Progenitor cell of endocrine pancreas (in vitro differentiated cells): ENCODE measurements at regions not wholly inside any gene's neighbourhood (a gene's known extent, or its start where the extent isn't known, plus 50 kb on each side); places are given as distances from the start of the nearest gene placed in this dataset.

ENCODE experiments used
- DNase-seq: peaks from one replicate; pipeline ENCODE4 v3.0.0; 2021; ENCODE audit warnings: low spot score; ENCODE audit not compliant: unreplicated experiment
- H3K27ac Mint-ChIP-seq: 2 replicates; pipeline ENCODE4 v1.8.0; 2021; ENCODE audit warnings: mild to moderate bottlenecking, moderate library complexity, mixed read lengths
- H3K27me3 Mint-ChIP-seq: 2 replicates; pipeline ENCODE4 v1.8.0; 2021; ENCODE audit warnings: mixed read lengths
- H3K36me3 Mint-ChIP-seq: 2 replicates; pipeline ENCODE4 v1.8.0; 2022; ENCODE audit warnings: mixed read lengths; ENCODE audit not compliant: insufficient read depth
- H3K4me1 Mint-ChIP-seq: 2 replicates; pipeline ENCODE4 v1.8.0; 2021; ENCODE audit warnings: low read depth, mixed read lengths
- H3K4me3 Mint-ChIP-seq: 2 replicates; pipeline ENCODE4 v1.8.0; 2021; ENCODE audit warnings: low read depth, mild to moderate bottlenecking, moderate library complexity, mixed read lengths
- H3K9me3 Mint-ChIP-seq: 2 replicates; pipeline ENCODE4 v1.8.0; 2021; ENCODE audit warnings: low read depth, mixed read lengths
- TF ChIP-seq, protein P1 (sequence below): fragments of 200-600 bp; sonication (generic); IDR thresholded peaks from one replicate; pipeline ENCODE4 v1.5.0; 2021; ENCODE audit warnings: antibody characterized with exemption, mild to moderate bottlenecking; ENCODE audit not compliant: unreplicated experiment

DNA sequence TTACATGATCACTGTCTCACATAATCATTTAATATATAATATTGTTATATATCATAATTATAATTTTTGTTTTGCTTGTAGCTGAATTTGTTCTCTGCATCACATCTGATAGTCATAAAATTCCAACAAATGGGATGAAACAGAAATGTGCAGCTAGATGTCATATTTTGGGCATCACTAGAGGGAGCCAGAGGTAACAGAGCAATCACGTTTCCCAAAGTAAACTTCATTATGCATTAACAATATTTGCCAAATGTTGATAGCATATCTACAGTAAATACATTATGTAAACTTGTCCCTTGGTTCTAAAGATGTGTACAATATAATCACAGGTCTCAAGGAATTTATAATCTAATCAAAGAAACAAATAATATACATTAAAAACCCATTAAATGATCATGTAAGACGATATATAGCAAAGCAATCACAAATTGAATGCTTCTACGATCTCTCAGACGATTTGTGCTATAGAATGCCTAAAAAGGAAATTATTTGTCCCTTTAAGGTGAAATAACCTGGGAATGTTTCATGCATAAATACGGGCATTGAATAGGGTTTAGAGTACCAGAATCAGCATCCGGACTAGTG, 234.2 kb upstream of the MCTP2 start:
- Mint-ChIP-seq H3K4me1 (no peaks in the 10 kb centered on the region), H3K9me3 (no peaks in the 10 kb centered on the region), H3K27me3 (peaks cover 90% of the 10 kb centered on the region), H3K4me3 (no peak overlapping the region), H3K27ac (no peak overlapping the region), H3K36me3 (no peaks in the 10 kb centered on the region)
- no peak for DNase-seq
- TF ChIP-seq, protein P1, sequence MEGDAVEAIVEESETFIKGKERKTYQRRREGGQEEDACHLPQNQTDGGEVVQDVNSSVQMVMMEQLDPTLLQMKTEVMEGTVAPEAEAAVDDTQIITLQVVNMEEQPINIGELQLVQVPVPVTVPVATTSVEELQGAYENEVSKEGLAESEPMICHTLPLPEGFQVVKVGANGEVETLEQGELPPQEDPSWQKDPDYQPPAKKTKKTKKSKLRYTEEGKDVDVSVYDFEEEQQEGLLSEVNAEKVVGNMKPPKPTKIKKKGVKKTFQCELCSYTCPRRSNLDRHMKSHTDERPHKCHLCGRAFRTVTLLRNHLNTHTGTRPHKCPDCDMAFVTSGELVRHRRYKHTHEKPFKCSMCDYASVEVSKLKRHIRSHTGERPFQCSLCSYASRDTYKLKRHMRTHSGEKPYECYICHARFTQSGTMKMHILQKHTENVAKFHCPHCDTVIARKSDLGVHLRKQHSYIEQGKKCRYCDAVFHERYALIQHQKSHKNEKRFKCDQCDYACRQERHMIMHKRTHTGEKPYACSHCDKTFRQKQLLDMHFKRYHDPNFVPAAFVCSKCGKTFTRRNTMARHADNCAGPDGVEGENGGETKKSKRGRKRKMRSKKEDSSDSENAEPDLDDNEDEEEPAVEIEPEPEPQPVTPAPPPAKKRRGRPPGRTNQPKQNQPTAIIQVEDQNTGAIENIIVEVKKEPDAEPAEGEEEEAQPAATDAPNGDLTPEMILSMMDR = peak; percentile 81

DNA sequence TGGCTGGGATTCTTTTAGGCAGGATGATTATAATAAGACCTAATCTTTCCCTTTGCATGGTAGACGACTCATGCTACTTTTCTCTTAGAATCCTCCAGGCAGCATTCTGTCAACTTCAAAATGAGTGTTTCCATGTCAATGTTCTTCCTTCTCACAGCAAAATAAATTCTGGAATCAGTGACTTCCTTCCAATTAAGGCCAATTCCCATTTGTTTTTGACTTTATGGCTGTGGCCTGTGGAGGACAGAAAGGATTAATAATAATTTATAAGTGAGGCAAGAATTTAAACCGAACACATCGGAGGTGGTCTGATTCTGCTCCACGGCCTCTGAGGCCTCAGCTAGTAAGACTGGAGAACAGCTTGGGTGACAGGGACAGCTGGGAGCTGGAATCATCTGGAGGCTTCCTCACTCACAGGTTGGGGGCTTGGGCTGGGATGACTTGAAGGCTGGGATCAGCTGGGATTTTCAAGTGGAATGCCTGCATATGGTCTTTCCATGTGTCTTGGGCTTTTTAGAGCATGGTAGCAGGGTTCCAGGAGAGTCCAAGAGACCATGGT, 241.8 kb upstream of the MCTP2 start:
- H3K36me3 Mint-ChIP-seq = no peaks in the 10 kb centered on the region
- H3K27ac Mint-ChIP-seq = no peak overlapping the region
- TF ChIP-seq, protein P1 = no peak
- H3K4me3 Mint-ChIP-seq = no peak overlapping the region
- H3K27me3 Mint-ChIP-seq = peaks cover 91% of the 10 kb centered on the region
- no peak for DNase-seq
- no peaks in the 10 kb centered on the region for H3K9me3 Mint-ChIP-seq
- H3K4me1 Mint-ChIP-seq = no peaks in the 10 kb centered on the region

DNA sequence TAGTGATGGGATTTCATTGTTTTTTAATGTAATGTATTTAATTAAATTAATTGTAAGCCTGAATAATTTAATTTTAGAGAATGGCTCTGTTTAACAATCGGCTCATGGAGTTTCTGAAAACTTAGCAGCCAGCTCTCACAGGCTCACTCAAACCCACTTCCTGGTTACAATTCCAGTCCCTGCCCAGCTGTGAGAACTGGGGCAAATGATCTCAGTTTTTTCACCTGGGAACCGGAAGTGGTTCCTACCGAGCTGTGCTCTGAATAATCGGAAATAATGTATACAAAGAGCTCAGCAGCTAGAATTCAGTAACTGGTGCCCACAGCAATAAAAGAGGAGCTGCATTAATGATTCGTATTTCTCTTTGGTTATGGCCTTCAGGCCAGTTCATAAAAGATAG, 244.3 kb upstream of the MCTP2 start:
- Mint-ChIP-seq H3K36me3 (no peaks in the 10 kb centered on the region), H3K4me1 (no peaks in the 10 kb centered on the region), H3K27me3 (peaks cover 90% of the 10 kb centered on the region), H3K4me3 (no peak overlapping the region), H3K27ac (no peak overlapping the region), H3K9me3 (no peaks in the 10 kb centered on the region)
- TF ChIP-seq, protein P1 = no peak
- no peak for DNase-seq

DNA sequence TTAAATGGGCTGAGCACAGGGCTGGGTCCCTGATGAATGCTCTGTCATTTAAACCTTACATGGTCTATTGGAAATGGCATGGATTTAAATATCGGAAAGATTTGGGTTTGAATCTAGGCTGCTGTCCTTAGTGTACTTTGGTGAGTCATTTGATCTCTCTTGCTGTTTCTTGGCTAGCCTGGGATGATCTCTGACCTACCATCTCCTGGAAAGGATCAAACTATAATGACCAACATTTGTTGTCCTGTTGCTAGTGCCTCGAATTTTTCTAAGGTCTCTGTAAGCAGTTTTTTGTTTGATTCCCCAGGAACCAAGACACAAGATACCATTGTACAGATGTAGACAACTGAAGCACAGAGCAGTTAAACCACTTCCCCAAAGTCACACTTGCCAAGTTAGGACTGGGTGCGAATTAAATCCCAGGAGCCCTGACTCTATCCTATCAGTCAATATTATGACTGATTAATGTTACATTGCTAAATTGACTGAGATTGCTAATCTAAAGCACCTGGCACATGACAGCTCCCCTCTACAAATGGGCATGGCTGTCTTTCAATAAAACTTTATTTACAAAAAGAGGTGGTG, 244.9 kb upstream of the MCTP2 start:
- no peaks in the 10 kb centered on the region for H3K36me3 Mint-ChIP-seq
- H3K27ac Mint-ChIP-seq = no peak overlapping the region
- H3K4me3 Mint-ChIP-seq = no peak overlapping the region
- H3K9me3 Mint-ChIP-seq = no peaks in the 10 kb centered on the region
- H3K27me3 Mint-ChIP-seq = peaks cover 92% of the 10 kb centered on the region
- TF ChIP-seq, protein P1 = no peak
- DNase-seq = no peak
- no peaks in the 10 kb centered on the region for H3K4me1 Mint-ChIP-seq

DNA sequence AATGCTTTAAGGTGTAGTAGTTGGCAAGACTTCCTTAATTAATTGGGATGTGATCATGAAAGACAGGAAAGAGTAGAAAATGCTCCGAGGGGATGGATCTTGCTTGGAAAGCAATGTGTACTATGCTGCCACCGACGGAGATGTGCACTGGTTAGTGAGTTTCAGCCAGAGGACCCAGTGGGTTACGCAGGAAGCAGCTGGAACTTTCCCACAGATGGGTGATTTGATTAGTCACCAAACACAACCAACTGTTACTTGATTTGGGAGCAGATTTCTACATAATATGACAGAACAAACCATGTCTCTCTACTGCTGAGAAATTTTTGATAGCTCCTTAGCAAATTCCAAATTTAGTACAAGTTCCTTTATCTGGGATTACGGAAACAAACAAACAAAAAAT, 245.4 kb upstream of the MCTP2 start:
- no peak for DNase-seq
- Mint-ChIP-seq H3K36me3 (no peaks in the 10 kb centered on the region), H3K9me3 (no peaks in the 10 kb centered on the region), H3K27ac (no peak overlapping the region), H3K4me1 (no peaks in the 10 kb centered on the region), H3K4me3 (no peak overlapping the region), H3K27me3 (peaks cover 92% of the 10 kb centered on the region)
- TF ChIP-seq, protein P1 = no peak
